ENCODE measurements at regions not wholly inside any gene's neighbourhood (a gene's known extent, or its start where the extent isn't known, plus 50 kb on each side); places are given as distances from the start of the nearest gene placed in this dataset.

DNA sequence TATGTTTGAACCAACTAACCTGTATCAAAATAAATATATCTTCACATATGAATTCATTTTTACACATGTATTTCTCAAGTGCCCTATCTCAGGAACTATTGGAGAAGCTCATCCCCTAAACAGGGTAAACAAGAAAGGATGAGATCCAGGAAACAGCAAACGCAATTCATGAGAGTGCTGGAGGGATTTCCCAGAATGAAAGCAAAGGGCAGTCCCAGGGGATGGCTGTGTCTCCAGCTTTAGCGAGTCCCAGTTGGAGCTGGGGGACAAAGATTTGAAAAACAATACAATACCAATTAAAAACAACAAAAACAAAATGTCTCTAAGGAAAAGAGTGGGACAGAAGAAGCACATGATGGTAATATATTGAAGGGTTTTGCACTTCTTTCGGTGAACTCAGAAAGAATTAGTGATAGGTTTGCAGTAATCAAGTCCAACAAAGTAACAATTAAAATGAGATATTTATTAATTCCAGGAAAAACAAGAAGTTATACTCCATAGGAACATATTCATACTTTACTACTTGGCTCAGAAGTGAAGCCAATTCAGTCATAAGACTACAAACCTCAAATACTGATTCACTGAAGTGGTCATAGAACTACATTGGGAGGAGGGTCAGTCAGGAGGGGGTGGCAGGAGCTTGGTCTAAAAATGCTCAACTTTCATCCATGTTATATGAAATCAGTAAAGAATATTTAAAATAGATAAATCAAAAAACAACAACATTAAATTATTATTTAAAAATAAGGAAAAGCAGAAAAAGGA lies 73.1 kb upstream of the PDE1A start:
- TF ChIP-seq, protein P1, sequence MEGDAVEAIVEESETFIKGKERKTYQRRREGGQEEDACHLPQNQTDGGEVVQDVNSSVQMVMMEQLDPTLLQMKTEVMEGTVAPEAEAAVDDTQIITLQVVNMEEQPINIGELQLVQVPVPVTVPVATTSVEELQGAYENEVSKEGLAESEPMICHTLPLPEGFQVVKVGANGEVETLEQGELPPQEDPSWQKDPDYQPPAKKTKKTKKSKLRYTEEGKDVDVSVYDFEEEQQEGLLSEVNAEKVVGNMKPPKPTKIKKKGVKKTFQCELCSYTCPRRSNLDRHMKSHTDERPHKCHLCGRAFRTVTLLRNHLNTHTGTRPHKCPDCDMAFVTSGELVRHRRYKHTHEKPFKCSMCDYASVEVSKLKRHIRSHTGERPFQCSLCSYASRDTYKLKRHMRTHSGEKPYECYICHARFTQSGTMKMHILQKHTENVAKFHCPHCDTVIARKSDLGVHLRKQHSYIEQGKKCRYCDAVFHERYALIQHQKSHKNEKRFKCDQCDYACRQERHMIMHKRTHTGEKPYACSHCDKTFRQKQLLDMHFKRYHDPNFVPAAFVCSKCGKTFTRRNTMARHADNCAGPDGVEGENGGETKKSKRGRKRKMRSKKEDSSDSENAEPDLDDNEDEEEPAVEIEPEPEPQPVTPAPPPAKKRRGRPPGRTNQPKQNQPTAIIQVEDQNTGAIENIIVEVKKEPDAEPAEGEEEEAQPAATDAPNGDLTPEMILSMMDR (IDR thresholded peaks at IDR 0.05; ENCODE audit: borderline replicate concordance, extremely low read depth, low read length, poor library complexity, severe bottlenecking): no peak
- TF ChIP-seq EZH2 (IDR thresholded peaks at IDR 0.05; ENCODE audit: borderline replicate concordance, low read depth, low read length, severe bottlenecking): no peak

Measured in DND-41 (cell line).